ENCODE measurements at regions not wholly inside any gene's neighbourhood (a gene's known extent, or its start where the extent isn't known, plus 50 kb on each side); places are given as distances from the start of the nearest gene placed in this dataset.

DNA sequence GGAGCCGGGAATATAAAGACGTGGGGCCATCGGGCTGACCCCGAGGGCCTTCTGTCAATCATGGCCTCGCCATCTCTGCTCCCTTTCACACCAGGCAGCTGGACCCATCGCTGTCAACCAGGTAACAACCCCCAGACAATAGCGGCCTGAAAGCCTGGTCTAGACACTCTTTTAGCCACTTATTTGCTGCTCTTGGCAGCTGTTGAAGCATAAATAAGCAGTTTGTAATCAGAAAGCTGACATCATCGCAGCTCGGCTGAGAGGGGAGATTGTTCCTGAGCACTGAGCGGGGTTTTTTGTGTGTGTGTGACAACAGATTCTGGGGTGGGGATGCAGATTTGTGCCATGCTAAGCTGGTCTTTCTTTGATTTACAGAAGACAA, 423.6 kb upstream of the POU3F3 start:
- no peak overlapping the region for H3K4me3 ChIP-seq (ENCODE audit: low read depth, low read length)
- TF ChIP-seq CTCF (IDR thresholded peaks at IDR 0.05; ENCODE audit: borderline replicate concordance, insufficient read depth, low read depth, low read length), result no peak

GRCh38 chr2:104430852-104431251, 423.1 kb upstream of the POU3F3 start:
- H3K4me3 ChIP-seq (ENCODE audit: low read depth, low read length), result no peak overlapping the region
- no peak for TF ChIP-seq CTCF (IDR thresholded peaks at IDR 0.05; ENCODE audit: borderline replicate concordance, insufficient read depth, low read depth, low read length)

- no peak for TF ChIP-seq CTCF (IDR thresholded peaks at IDR 0.05; ENCODE audit: borderline replicate concordance, insufficient read depth, low read depth, low read length)
- no peak overlapping the region for H3K4me3 ChIP-seq (ENCODE audit: low read depth, low read length)
Measured at GRCh38 chr2:104431701-104432121, 422.2 kb upstream of the POU3F3 start.

DNA sequence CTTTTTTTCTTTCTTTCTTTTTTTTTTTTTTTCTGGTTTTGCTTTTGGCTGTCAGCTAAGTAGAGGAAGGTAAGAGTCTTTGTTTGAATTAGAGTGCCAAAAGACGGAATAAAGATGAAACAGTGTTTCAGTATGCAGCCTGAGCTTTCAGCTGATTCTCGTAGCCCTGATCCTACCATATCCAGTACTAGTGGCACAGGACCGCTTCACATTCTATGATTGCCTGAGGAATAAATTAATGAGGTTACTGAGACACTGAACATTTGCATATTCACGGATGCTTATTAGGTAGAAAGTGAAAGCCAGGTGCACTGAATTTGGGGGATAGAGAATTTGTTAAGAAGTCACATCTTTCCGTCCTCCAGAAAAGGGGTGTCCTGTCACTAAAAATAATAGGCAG, 421.5 kb upstream of the POU3F3 start:
- H3K4me3 ChIP-seq (ENCODE audit: low read depth, low read length), result no peak overlapping the region
- no peak for TF ChIP-seq CTCF (IDR thresholded peaks at IDR 0.05; ENCODE audit: borderline replicate concordance, insufficient read depth, low read depth, low read length)

DNA sequence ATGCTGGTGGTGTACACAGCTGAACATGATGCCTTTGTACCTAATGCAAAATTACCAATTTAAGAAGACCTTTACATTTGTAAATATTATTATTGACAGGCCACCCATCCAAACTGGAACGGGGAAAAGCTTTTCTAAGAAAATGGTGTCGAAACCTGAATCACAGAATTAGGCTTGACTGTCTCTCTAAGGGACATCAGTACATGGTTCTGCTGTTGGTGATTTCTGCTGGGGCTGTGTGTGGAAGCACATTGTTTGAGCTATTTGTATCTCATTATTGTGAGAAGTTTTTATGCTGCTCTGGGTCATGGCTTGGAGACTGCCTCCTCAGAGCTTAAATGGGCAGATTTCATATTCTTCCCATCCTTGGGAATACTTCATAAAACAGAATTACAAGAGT, 420.9 kb upstream of the POU3F3 start:
- TF ChIP-seq CTCF (IDR thresholded peaks at IDR 0.05; ENCODE audit: borderline replicate concordance, insufficient read depth, low read depth, low read length), result no peak
- no peak overlapping the region for H3K4me3 ChIP-seq (ENCODE audit: low read depth, low read length)

DNA sequence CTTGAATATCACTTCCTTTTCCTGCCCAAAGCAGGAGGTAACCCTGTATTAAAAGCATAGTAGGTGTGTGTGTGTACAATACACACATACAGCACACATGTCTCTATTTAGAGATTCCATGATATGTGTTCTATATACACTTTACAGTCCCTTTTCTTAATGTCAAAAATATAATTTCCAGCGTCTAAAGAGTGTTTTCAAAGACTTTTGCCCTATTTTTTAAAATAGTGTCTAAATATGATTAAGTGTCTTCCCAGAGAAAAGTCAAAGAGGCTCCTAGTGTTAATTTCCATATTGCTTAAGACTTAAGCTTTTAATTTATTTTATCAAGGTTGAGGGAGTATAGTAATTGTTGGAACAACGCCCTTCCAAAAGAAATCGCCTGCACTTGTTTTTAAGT, 420.3 kb upstream of the POU3F3 start:
- H3K4me3 ChIP-seq (ENCODE audit: low read depth, low read length), result no peak overlapping the region
- TF ChIP-seq CTCF (IDR thresholded peaks at IDR 0.05; ENCODE audit: borderline replicate concordance, insufficient read depth, low read depth, low read length), result no peak

GRCh38 chr2:104434318-104434792, 419.6 kb upstream of the POU3F3 start:
- TF ChIP-seq CTCF (IDR thresholded peaks at IDR 0.05; ENCODE audit: borderline replicate concordance, insufficient read depth, low read depth, low read length), result no peak
- H3K4me3 ChIP-seq (ENCODE audit: low read depth, low read length), result peak overlapping the region; percentile 42
